HG03108 (cell line): ENCODE measurements at regions not wholly inside any gene's neighbourhood (a gene's known extent, or its start where the extent isn't known, plus 50 kb on each side); places are given as distances from the start of the nearest gene placed in this dataset.

Source experiments
- ATAC-seq: cut with Tn5 transposase; IDR thresholded peaks from one replicate; pipeline ENCODE4 v1.9.1; 2021; ENCODE audit warnings: moderate library complexity; ENCODE audit not compliant: unreplicated experiment

DNA sequence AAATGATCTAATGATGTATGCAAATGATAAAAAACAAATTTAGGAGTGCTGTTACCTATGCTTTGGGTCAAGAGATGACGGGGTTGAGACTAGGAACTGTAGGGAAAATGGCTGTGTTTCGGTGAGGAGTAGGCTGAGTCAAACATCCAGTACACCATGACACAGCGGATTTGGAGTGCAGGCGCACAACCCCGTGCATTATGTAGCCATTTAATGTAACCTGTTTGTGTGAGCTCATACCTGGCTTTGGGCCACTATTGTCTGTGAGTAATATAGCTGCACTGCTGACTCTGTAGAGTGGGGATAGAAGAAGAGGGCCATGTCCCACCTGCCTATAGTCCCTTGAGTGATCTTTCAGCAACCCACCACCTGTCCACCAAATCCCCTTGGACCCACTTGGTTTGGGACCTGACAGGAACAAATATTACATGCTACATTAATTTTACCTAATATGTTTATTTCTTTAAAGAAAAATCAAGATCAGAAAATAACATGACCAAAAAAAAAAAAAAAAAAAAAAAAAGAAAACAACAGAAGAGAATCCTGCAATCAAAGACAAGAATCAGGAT is 95.5 kb upstream of the KLHL1 start:
- ATAC-seq = no peak

GRCh38 chr13:70191034-70191433 is 82.8 kb upstream of the KLHL1 start:
- no peak for ATAC-seq

- no peak for ATAC-seq
Observed at GRCh38 chr13:70189981-70190380, 81.7 kb upstream of the KLHL1 start.

DNA sequence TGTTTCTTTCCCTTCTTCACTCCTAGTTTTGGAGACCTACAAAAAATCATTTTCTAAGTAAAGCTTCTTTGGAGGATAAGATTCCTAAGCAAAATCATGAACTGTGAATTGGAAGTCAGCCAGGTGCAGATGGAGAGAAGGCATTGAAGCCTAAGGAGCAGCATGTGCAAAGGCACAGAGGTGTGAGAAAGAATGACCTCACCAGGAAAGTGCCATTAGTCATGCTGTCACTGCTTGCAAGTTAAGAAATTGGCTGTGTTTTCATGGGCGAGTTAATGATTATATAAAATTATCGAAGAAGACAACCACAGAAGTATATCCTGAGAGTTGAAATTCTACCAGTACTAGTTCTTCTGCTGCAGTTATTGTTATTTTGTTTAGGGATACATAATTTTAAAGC is 80.3 kb upstream of the KLHL1 start:
- no peak for ATAC-seq

DNA sequence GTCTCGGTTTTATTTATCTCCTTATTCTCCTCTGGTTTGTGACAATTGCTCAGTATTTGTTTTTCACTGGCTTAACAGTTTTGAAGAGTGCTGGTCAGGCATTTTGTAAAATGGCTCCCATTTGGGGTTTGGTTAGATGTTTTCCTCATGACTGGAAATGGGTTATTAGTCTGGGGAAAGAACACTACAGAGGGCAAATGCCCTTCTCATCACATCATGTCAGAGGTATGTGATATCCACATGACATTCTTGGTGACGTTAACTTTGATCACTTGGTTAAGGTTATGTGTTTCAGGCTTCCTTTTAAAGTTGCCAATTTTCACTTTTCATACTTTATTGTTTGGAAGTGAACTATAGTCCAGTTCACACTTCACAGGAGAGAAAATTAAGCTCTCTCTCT is 74.8 kb upstream of the KLHL1 start:
- no peak for ATAC-seq
